Lower leg skin (tissue), 4 donors: ENCODE measurements at regions not wholly inside any gene's neighbourhood (a gene's known extent, or its start where the extent isn't known, plus 50 kb on each side); places are given as distances from the start of the nearest gene placed in this dataset.
"Not testable (repeated sequence)": the region's sequence is repeated elsewhere in the genome, so short reads cannot be mapped to it uniquely, and the experiment has no call there.

Experiments used
- DNase-seq, 2 donors: peaks; one replicate each; pipeline ENCODE4 v3.0.0-alpha.2; 2019; ENCODE audit warnings: low spot score in 2 of 2
- H3K4me3 ChIP-seq: fragments of 200-600 bp; sonication (generic); 2 replicates; pipeline ENCODE4 v1.5.1; 2017; ENCODE audit warnings: mild to moderate bottlenecking, low read depth; ENCODE audit not compliant: poor library complexity, severe bottlenecking
- CTCF ChIP-seq, 3 donors: fragments of 450-650 bp; IDR thresholded peaks; one replicate each; pipeline ENCODE4 v1.5.1; 2016; ENCODE audit warnings: antibody characterized with exemption in 3 of 3, mild to moderate bottlenecking in 3 of 3, moderate library complexity in 2 of 3
- POLR2A ChIP-seq, 2 donors: fragments of 450-650 bp; IDR thresholded peaks; one replicate each; pipeline ENCODE4 v1.6.1; 2016 to 2017; ENCODE audit warnings: antibody characterized with exemption in 2 of 2, mild to moderate bottlenecking in 1 of 2, moderate library complexity in 1 of 2
- WGBS, 2 donors: methylation state at CpG; one replicate each; pipeline ENCODE4 v1.1.5; 2018; 5-methylcytosine and 5-hydroxymethylcytosine counted together
- intact Hi-C: fragments of 100-400 bp; cut with DNase I; formaldehyde crosslinking; loops from one replicate; pipeline ENCODE4 v1.15.0; 2023; ENCODE audit warnings: low total_unique reads

- intact Hi-C loops: no loop called here
Observed at GRCh38 chr9:11697126-11697525, 996.1 kb upstream of the TYRP1 start.

GRCh38 chr9:11701706-11702105, 991.5 kb upstream of the TYRP1 start:
- TF ChIP-seq POLR2A (IDR thresholded peaks at IDR 0.05) (no peak), CTCF (IDR thresholded peaks at IDR 0.05) (no peak)
- intact Hi-C loops: no loop called here
- H3K4me3 ChIP-seq: no peak overlapping the region
- DNase-seq: no peak
- 82 to 85% methylated on average over 3 of the region's 3 CpGs for WGBS, 2 donors

More at GRCh38 chr9:11697126-11697525, 996.1 kb upstream of the TYRP1 start:
- H3K4me3 ChIP-seq: no peak overlapping the region
- TF ChIP-seq POLR2A (IDR thresholded peaks at IDR 0.05) (no peak), CTCF (IDR thresholded peaks at IDR 0.05) (no peak)
- DNase-seq: no peak

- DNase-seq: no peak
- TF ChIP-seq POLR2A (IDR thresholded peaks at IDR 0.05): no peak
- no peak for TF ChIP-seq CTCF (IDR thresholded peaks at IDR 0.05)
- no peak overlapping the region for H3K4me3 ChIP-seq
- intact Hi-C loops: no loop called here
- 86 to 88% methylated on average over 2 of the region's 2 CpGs for WGBS, 2 donors
Observed at GRCh38 chr9:11702548-11702947, 990.6 kb upstream of the TYRP1 start.

- DNase-seq, H3K4me3 ChIP-seq, intact Hi-C loops: not testable (repeated sequence)
- 23 to 32% methylated on average over 1 of the region's 1 CpG for WGBS, 2 donors
Observed at GRCh38 chr9:11704198-11704597, 989.0 kb upstream of the TYRP1 start.

- 73 to 76% methylated on average over 2 of the region's 2 CpGs for WGBS, 2 donors
- TF ChIP-seq POLR2A (IDR thresholded peaks at IDR 0.05) (no peak), CTCF (IDR thresholded peaks at IDR 0.05) (no peak)
- H3K4me3 ChIP-seq: no peak overlapping the region
Observed at GRCh38 chr9:11708899-11709298, 984.3 kb upstream of the TYRP1 start.

GRCh38 chr9:11709567-11709966, 983.6 kb upstream of the TYRP1 start:
- intact Hi-C loops: no loop called here
- 26% methylated on average over 1 of the region's 1 CpG for WGBS, 2 donors
- TF ChIP-seq CTCF (IDR thresholded peaks at IDR 0.05) (no peak), POLR2A (IDR thresholded peaks at IDR 0.05) (no peak)
- DNase-seq: no peak
- H3K4me3 ChIP-seq: no peak overlapping the region

More at GRCh38 chr9:11708899-11709298, 984.3 kb upstream of the TYRP1 start:
- intact Hi-C loops: no loop called here
- DNase-seq: no peak
